ENCODE measurements at regions not wholly inside any gene's neighbourhood (a gene's known extent, or its start where the extent isn't known, plus 50 kb on each side); places are given as distances from the start of the nearest gene placed in this dataset.

DNA sequence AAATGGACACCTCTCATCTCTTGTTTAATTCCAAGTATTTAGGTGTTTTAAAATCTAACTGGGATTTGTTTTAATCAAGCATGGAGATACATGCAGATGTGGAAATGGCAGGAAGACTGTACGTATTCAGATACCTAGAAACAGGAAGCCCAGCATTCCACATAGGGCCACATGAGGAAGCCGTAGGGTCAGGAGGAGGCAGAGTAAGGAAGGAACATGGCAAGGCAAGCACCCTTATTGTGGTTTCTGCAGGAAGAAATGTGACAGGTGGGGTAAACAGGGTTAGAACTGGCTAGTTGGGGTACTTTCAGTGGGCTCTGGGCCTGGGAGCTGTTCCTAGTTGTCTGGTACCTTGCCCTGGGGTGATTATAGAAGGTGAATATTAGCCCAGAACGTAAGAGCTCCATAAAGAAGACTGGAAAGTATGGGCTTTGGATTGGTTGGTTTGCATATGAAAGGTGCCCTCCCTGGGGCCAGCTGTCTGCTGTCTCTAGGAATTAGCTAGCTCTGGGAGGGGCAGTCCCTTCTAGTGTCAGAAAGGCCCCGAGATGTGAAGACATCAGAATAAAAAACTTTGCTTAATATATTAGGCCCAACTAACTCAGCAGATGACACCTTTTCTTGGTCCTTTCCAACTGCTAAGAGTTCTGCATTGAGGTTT, 107.7 kb upstream of the CADPS start:
- DNase-seq = no peak

DNA sequence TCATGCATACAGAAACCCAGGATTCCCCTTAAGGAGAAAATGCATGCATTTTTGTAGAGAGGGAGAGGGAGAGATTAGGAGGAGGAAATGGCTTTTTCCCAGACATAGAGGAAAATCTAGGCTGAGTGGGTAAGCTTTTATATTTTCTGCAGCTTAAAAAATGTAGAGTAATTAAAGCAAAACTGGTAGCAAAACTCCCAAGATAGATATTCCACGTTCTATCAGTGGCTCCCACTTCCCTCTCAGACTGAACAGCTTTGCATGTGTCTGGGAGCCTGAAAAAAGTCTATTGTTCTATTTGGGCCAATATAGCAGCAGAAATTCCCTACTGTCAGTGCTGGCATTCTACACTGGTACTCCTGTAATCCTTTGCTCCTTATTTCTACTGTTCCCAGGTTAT, 110.8 kb upstream of the CADPS start:
- DNase-seq = no peak

DNA sequence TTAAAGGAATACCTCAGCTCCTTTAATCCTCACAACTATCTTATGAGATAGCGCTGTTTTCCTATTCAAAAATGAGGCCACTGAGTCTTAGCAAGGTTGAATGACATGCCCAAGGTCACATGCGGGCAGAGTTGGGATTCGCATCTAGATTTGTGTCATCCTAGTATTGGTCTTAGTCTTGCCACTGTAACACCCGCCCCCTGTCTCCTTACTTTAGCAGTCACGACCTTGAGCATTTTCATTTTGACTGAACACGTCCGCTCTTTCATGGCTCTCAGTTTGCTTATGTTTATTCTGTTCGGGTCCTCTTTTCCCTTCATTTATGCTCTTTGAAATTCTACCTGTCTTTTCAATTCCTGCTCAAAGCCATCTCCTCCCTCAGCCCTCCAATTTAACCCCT, 112.5 kb upstream of the CADPS start:
- DNase-seq = no peak

DNA sequence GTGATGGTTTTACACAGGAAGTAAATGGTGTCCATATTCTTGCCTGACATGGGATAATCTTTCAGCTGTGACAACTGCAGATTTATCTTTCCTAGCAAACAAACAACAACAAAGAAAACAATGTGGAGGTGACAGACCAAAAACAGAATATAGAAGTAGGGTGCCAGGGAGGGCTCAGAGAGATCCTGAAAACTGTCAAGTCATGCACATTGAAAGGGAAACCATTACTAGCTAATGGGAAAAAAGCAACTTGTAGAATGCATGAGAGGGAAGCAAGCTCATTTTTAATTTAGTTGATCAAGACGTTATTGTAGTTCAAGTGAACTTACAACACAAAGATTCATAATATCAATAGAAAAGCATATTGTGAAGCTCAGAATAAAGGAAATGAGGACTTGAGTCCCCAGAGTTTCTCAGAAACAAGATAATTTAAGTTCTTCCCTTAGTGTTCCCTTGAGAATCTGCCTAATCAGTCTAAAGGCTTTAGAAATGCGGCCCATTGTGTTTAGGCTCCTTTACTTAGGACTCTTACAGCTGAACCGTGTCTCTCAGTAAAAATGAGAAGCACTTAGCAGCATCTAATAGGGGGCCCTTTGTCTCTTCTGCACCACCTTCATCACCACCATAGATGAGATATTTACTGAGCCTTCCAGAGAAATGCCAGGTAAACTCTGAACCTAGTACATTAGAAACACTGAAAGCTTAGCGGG, 115.6 kb upstream of the CADPS start:
- DNase-seq = no peak

DNA sequence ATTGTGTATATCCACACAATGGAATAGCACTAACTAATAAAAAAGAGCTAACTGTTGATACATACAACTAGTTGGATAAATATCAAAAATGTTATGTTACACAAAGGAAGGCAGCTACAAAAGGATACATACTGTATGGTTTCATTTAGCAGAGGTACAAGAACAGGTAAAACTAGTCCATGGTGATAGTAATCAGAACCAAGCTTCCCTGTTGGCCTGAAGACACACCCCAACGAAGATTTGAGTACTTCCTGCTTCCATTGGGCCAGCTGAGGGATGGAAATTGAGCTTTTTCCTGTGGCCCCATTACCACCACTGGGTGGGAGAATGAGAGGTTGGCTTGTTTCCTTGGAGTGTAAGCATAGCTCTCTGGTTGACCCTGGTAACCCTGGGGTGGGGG, 117.3 kb upstream of the CADPS start:
- no peak for DNase-seq

DNA sequence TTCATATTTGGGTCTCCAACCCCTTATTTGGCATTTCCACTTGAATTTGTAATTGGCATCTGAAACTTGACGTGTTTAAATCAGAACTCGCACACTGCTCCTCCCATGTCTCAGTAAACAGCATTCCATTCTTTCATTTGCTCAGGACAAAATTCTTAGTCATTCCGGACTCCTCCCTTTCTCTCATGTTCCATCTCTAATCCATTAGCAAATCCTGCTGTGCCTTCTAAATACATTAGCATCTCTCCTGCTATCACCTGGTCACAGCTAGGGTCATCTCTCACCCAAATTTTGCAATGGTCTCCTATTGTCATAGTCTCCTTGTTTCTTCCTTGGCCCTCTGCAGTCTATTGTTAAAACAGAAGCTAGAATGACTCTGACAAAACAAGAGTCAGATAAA, 119.9 kb upstream of the CADPS start:
- no peak for DNase-seq

DNA sequence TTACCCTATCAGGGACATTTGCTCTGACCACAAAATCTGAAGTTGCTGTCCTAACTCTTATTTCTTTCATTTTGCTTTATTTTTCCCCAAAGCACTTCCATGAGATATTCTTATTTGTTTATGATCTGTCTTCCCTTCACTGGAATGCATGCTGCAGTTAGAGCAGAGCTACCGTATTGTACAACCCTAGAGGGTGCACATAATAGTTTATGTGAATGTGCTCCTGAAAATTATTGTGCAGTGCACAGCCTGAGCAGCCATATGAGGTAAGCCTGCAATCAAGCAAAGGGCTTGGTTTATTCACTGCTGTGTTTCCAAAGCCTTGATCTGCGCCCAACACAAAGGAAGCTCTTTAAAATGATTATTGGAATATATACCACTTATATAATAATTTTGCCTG, 120.3 kb upstream of the CADPS start:
- DNase-seq = no peak

DNA sequence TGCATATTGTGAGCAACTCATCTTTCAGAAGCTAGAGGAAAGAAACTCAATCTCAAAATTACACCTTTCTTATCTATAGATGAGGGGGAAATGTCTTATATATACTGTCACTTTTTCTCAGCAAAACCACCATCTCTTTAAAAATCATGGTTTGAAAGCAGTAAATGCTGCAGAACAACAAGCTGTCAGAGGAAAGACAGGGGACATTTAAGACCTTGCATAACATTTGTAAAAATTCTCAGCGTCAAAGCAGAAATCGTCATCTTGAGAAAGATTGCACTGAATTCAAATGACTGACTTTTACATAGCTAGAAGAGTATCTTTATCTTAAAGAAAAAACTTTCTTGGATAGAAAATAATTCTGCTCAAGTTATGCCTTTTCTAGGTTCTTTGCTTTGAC, 122.2 kb upstream of the CADPS start:
- DNase-seq = no peak

DNA sequence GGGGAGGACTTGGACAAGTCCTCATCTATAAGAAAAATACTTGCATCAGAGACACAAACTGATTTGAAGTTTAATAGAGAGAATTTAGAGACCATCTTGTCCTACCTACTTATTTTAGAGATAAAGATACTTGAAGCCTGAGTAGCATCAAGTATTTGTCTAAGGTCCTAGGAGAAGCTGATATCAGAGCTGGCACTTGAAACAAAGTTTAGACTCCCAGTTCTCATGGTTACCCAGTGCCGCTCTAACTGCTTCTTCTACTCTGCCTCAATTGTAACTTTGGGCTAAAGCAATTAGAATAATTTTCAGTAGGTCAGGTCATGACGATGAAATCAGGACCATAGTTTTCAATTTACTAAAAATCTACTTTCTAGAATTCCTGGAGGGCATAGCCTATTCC, 123.9 kb upstream of the CADPS start:
- DNase-seq = no peak

DNA sequence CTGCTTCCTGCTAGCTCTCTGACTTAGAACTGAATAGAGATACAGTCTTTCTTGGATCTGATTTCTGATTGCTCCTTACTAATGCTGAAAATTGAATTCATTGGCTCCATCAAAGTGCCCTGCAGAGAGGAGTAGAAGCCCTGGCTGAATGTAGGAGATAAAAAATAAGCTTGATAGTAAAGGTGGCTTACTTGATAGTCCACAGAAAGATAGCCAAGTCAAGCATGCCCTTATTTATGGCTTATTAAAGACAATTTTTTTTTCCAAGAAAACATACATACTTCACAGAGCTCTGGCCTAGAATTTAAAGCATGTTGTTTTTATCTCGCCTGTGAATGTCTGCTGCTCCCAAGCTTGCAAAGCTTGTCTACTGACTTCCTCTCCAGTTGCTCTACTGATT, 124.6 kb upstream of the CADPS start:
- DNase-seq = no peak

DNA sequence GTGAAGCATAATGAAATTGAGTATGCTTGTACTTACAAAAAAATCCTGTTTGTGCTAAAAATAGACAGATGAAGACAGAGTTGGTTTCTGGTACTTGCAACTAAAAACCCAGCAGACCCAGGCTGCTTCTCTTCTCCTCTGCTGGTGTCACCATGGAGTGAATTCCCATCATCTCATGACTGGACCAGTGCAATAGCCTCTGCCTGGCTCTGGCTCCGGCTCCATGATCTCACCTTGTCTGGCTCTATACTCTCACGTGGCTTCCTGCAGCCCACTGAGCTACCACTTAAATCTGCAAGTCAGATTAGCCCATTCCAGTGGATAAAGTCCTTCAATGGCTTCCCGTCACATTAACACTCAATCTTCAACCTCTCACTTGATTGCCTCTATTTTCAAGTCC, 129.2 kb upstream of the CADPS start:
- DNase-seq = no peak

DNA sequence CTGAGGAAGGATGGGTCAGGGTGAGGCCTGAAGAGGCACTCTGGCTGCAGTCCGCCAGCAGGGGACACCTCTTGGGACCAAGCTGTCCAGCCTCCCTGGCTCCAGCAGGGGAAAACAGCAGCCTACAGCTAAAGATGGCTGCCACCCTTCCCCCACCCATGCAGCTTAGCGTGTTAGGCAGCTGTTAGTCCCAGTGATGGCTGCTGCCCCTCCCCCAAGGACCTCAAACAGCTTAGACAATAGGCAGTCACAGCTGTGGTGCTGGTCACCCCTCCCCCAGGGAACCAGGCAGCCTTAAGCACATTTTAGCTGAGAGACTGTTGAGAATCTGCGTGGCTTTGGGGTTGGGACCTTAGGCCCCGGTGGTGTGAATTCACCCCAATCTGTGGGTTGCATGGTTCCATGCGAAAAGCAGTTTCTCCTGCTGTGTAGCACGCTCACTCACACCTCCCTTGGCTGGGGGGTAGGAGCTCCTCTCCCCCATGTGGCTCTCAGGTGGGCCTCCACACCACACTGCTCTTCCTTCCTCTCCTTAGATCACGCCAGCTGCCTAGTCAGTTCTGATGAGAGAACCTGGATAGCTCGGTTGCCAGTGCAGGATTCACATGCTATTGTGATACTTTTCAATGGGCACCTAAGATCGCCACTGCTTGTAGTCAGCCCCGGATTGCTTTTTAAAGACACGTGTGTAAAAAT, 140.5 kb upstream of the CADPS start:
- no peak for DNase-seq

DNA sequence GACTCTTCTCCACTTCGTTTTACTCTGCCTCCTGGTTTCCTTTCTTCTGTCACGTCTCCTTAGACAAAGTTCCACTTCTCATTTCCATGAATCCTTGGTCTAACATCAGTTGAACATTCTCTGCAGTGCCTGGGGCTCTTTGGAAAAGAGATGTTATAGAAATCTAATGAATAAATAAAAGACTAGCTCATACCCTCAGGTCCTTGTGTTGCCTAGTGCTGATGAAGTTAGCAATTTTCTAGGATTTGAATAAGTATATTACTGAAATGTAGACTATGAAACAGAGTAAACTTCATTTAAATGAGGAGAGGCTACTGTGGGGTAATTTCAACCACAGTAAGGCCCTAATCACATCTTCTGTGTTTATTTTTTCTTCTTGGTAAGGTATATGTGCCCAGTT, 146.9 kb upstream of the CADPS start:
- no peak for DNase-seq

DNA sequence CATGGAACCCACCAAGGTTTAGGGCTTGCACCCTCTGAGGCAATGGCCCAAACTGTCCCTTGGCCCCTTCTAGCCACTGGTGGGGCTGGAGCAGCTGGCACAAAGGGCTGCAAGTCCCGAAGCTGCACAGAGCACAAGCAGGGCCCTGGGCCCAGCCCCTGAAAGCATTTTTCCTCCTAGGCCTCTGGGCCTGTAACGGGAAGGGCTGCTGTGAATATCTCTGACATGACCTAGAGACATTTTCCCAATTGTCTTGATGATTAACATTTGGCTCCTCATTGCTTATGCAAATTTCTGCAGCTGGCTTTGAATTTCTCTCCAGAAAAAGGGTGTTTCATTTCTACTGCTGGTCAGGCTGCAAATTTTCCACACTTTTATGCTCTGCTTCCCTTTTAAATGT, 151.5 kb upstream of the CADPS start:
- DNase-seq = no peak

DNA sequence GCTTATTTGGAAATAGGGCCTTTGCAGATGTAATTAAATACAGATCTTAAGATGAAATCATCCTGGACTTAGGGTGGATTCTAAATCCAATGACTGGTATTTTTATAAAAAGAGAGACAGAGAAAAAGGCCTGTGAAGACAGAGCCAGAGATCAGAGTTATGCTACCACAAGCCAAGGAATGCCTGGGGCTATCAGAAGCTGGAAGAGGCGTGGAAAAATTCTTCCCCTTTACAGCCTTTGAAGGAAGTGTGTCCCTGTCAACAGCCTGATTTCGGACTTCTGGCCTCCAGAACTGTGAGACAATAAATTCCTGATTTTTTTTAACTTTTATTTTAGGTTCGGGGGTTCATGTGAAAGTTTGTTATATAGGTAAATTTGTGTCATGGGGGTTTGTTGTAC, 154.1 kb upstream of the CADPS start:
- no peak for DNase-seq

DNA sequence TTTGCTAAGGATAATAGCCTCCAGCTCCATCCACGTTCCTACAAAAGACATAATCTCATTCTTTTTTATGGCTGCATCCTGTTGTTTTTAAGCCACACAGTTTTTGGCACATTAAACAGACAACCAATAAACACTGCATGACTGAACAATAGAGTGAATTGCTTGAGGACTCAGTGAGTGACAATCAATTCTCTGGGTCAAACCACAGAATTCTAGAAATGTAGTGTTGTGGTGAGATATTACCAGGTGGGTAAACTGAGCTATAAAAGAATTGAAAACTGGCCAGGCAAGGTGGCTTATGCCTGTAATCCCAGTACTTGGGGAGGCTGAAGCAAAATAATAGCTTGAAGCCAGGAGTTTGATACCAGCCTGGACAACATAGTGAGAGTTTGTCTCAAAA, 154.7 kb upstream of the CADPS start:
- no peak for DNase-seq

DNA sequence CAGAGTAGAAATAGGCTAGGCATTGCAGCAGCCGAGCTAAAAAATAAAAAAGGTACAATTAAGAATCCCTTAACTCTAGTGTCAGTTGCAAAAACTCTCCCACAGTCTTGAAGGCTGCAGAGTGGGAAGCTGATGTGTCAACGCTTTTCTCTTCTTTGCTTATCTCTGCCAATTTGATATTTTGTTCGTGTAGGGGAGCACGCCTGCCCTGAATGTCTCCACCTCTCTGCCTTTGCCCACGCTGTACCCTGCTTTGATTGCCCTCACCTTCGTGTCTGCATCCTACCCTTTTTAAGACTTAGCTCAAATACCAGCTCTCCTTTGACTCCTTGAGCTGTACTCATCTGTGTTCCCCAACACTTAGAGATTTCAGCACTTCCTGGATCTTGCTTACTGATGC, 155.4 kb upstream of the CADPS start:
- DNase-seq = no peak

DNA sequence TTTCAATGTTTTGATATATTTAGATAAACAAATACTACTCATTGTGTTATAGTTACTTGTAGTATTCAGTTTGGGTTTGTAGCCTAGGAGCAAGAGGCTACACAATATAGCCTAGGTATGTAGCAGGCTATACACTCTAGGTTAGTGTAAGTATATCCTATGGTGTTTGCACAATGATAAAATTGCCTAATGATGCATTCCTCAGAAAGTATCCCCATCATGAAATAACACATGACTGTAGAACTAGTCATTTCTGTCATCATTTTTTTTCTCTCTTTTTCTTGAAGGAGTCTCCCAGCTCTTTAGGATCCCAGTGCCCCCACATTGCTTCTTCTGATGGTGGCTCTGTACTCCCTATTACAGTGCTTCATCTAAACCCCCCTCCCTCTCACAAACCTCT, 157.7 kb upstream of the CADPS start:
- peak; percentile 72 for DNase-seq

DNA sequence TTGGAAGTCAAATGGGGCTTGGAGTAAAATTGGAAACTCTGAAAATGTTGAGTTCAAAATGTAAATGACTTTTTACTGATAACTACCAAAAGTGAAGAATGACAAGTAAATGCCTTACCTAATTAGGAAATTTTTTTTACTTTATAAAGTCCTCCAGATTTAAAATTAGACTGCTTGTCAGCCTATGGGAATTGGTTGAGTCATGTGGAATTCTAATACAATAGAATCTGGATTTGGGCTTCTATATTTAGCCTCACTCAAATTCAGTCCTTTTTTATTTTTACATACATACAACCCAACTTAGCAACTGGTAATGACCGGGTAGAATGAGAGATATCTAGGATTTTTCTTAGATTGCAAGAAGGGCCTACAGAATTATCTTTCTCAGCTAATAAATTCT, 158.9 kb upstream of the CADPS start:
- peak; percentile 68 for DNase-seq

DNA sequence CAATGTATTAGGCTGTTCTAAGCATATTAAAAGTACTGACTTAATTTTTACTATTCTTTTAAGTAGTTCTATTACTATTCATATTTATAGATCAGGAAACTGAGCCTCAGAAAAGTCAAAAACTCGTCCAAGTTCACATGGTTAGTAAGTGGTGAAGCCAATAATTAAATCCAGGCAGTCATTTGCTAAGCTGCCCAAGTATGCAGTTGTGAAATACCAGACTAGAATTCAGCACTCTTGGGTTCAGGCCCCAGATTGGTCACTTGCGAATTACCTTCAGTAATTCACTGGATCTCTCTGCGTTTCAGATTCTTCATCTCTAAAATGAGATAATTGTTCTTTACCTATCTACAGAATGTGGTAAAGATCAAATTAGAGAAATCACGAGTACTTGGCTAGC, 161.9 kb upstream of the CADPS start:
- DNase-seq = peak; percentile 38

DNA sequence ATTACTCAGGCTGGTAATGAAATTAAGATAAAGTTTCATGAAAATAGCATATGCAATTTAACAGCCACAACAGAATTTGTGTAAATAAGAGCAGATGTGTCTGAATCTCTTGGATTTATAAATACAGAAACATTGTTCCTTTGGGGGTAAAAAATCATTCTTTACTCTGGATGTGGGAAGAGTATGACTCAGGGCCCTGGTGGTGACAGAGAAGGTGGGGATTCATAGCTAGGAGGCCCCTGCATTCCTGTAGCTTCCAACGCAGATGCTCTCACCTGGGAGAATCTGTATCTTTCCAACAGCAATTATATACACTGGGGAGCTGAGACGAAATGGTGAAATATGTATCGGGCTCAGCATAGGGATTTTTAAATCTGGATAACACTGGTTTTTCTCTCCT, 167.6 kb upstream of the CADPS start:
- peak; percentile 72 for DNase-seq

DNA sequence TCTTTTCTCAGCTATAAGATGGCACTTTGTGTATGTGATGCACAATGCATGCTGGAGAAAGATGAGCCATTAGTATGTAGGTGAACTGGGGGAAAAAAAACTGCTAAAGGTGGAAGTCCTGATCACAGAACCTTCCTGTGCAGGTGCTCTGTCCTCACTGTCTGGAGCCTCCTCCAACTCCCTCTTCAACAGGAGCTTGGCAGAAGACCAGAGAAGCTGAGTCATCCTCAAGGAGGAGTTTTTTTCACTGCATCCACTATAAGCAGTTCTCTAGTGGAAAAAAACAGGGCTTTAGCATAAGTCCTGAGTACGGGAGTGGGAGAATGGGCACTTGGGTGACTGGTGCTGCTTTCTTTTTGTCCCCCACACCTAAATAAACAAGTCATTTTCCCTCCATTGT, 168.4 kb upstream of the CADPS start:
- peak; percentile 64 for DNase-seq

DNA sequence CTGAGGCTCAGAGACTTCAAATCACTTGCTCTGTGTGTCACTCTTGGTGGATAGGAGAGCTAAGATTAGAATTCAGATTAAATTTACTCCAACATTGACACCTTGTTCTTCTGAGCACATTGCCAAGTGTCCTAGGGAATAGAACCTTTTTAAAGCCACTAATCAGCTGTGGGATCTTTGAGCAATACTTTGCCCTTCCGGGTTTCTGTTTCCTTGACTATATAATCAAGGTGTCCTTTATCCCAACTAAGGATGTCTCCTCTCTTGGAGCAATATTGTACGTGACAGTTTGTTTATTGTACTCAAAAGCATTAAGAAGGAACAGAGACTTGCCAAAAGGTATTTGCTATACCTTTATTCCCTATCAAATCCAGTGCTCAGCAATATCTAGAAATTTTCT, 170.9 kb upstream of the CADPS start:
- DNase-seq = no peak

DNA sequence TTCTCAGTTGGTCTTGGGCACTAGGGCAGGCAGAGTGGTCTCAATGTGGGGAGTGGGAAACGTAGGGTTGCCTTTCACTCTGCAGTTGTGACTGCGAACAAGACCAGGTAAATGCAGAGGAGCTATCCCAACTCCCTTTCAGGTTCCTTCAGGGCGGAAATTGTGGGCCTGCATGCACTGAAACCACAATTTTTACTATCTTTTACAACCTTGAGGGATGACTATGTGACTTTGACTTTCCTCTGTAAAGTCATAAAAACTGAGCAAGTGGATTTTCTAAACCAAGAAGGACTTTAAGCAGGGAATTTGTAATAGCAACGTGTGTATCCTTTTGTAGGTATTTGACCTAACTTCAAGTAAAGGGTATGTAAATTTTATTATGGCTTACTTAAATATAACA, 171.4 kb upstream of the CADPS start:
- DNase-seq = no peak

DNA sequence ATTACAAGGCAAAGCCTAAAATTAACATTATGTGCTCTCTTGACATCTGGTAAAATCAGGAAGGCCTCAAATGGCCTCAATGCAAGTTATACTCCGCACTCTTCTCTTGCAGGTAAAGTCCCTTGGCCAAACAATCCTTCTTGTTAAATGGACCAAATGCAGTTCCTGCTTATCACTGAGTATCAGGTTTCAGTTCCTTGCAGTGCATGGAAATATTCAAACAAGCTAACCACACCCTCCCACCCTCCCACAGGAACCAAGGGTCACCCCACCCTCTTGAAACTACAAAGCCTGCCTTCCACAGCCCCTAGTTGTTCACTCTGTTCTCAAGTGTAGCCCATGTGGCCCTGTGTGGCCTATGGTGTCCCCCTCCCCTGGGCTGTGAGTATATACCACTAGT, 171.9 kb upstream of the CADPS start:
- no peak for DNase-seq

All from fibroblast of skin of right quadriceps (primary cell).